Liver (tissue), 3 donors: ENCODE measurements at regions not wholly inside any gene's neighbourhood (a gene's known extent, or its start where the extent isn't known, plus 50 kb on each side); places are given as distances from the start of the nearest gene placed in this dataset.

Experiments used
- FOXA1 ChIP-seq: IDR thresholded peaks from 2 replicates; pipeline ENCODE4 v1.6.1; 2016; ENCODE audit warnings: antibody characterized with exemption
- JUND ChIP-seq, 2 donors: IDR thresholded peaks; 2 replicates each; pipeline ENCODE4 v1.6.1; 2016; ENCODE audit warnings: antibody characterized with exemption in 2 of 2
- RAD21 ChIP-seq, 2 donors: IDR thresholded peaks; 2 replicates each; pipeline ENCODE4 v1.6.1; 2016; ENCODE audit warnings: antibody characterized with exemption in 2 of 2, mild to moderate bottlenecking in 2 of 2
- SP1 ChIP-seq: IDR thresholded peaks from 2 replicates; pipeline ENCODE4 v1.6.1; 2018; ENCODE audit warnings: antibody characterized with exemption, mild to moderate bottlenecking
- TAF1 ChIP-seq: conservative IDR thresholded peaks from 2 replicates; pipeline ENCODE4 v1.6.1; 2016; ENCODE audit warnings: antibody characterized with exemption, mild to moderate bottlenecking
- YY1 ChIP-seq: IDR thresholded peaks from 2 replicates; pipeline ENCODE4 v1.6.1; 2016; ENCODE audit warnings: antibody characterized with exemption, mild to moderate bottlenecking
- TF ChIP-seq, protein P1 (sequence below): fragments of 150-350 bp; IDR thresholded peaks from 2 replicates; pipeline ENCODE4 v1.5.1; 2017; ENCODE audit warnings: improper control_type of control experiment, low read depth, low read length; ENCODE audit not compliant: missing input control
- TF ChIP-seq, protein P2 (sequence below): IDR thresholded peaks from 2 replicates; pipeline ENCODE4 v1.6.1; 2016; ENCODE audit warnings: antibody characterized with exemption
- donor health status: healthy.
- donor health status: healthy.

DNA sequence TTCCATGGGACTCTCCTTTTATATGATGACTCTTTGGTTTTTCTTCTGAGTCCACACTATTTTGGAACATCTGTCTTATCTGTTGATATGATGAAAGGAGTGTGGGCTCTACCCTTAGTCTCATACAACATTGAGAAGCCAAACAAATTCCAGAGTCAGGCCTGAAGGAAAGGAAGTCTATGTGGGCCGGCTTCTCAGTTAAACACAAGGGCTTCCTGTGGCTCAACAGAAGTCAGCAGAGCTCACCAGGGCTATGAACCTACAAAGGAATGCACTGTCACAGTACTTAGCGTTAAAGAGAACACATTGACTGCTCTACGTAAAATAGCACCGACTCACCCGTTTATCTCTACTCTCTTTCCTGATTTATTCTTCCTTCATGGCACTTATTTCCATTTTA, 641.0 kb upstream of the FRG1 start:
- TF ChIP-seq, protein P1, sequence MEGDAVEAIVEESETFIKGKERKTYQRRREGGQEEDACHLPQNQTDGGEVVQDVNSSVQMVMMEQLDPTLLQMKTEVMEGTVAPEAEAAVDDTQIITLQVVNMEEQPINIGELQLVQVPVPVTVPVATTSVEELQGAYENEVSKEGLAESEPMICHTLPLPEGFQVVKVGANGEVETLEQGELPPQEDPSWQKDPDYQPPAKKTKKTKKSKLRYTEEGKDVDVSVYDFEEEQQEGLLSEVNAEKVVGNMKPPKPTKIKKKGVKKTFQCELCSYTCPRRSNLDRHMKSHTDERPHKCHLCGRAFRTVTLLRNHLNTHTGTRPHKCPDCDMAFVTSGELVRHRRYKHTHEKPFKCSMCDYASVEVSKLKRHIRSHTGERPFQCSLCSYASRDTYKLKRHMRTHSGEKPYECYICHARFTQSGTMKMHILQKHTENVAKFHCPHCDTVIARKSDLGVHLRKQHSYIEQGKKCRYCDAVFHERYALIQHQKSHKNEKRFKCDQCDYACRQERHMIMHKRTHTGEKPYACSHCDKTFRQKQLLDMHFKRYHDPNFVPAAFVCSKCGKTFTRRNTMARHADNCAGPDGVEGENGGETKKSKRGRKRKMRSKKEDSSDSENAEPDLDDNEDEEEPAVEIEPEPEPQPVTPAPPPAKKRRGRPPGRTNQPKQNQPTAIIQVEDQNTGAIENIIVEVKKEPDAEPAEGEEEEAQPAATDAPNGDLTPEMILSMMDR, result no peak
- no peak for TF ChIP-seq SP1
- no peak for TF ChIP-seq RAD21 (IDR thresholded peaks at IDR 0.05)
- no peak for TF ChIP-seq JUND (IDR thresholded peaks at IDR 0.05)
- TF ChIP-seq FOXA1, result no peak
- TF ChIP-seq YY1, result no peak
- TF ChIP-seq, protein P2, sequence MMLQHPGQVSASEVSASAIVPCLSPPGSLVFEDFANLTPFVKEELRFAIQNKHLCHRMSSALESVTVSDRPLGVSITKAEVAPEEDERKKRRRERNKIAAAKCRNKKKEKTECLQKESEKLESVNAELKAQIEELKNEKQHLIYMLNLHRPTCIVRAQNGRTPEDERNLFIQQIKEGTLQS, result no peak
- no peak for TF ChIP-seq TAF1
